OCI-M1 (cell line): ENCODE measurements at regions not wholly inside any gene's neighbourhood (a gene's known extent, or its start where the extent isn't known, plus 50 kb on each side); places are given as distances from the start of the nearest gene placed in this dataset.
A peak's percentile ranks its signal among the peaks of the same experiment; 100 is the strongest.

ENCODE experiments used
- DNase-seq: peaks from one replicate; lab custom pipeline; 2025; lab: John Stamatoyannopoulos, UW

DNA sequence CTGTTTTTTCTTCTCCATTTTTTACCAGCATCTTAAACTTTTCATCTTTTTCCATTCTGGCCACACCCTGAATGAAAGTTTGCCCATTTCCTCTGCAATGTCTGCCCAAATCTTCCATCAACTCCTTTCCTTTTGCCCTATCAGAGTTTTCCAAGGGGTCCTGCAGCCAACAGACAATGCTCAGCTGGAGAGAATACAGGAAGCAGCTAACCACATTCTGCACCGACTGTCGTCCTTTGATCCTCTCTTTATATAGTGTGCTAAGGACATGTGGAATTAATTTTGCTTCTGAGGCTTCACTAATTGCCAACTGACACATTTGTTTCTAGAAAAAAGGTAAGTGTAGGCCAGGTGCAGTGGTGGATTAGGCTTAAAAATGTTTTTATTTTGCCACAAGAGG, 50.5 kb upstream of the DLX2 start:
- DNase-seq: peak; percentile 13

DNA sequence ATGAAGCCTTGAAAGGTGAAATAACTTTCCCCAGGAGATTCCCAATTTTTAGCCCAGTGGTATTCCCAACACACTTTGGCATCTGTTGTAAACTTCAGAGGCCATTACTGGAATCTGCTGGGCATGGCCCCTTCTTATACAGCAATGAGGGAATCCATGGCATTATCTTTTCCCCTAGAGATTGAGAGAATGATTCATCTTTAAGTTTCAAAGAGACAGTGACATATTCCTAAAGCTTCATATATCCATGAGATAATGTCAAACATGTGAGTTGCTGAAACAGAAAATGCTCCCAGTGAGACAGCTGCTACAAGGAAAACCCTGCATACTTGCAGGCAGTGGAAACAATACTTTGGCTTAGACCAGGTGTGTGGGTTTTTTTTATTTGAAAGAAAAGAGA, 51.1 kb upstream of the DLX2 start:
- no peak for DNase-seq

DNA sequence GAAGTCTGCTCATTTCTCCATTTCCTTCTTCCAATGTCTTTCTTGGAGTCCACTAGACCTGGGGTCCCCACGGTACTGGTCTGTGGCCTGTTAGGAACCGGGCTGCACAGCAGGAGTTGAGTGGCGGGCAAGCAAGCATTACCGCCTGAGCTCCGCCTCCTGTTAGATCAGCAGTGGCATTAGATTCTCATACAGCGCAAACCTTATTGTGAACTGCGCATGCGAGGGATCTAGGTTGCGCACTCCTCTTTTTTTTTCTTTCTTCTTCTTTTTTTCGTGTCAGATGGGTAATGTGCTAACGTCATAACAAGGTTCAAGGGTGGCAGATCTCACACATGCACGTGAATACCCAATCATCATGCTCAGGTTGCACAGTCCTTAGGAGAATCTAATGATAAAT, 53.1 kb upstream of the DLX2 start:
- DNase-seq: no peak

DNA sequence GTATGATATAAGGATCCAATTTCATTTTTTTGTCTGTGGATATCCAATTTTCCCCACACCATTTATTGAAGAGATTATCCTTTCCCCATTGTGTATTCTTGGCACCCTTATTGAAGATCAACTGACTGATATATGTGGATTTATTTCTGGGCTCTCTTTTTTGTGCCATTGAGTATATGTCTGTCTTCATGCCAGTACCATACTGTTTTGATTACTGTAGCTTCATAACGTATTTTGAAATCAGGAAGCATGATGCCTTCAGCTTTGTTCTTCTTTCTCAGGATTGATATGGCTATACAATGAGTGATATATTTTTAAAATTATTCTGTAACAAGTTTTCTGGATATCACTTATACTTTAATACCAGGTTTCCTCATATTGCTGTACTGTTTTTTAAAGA, 58.1 kb upstream of the DLX2 start:
- DNase-seq: no peak

DNA sequence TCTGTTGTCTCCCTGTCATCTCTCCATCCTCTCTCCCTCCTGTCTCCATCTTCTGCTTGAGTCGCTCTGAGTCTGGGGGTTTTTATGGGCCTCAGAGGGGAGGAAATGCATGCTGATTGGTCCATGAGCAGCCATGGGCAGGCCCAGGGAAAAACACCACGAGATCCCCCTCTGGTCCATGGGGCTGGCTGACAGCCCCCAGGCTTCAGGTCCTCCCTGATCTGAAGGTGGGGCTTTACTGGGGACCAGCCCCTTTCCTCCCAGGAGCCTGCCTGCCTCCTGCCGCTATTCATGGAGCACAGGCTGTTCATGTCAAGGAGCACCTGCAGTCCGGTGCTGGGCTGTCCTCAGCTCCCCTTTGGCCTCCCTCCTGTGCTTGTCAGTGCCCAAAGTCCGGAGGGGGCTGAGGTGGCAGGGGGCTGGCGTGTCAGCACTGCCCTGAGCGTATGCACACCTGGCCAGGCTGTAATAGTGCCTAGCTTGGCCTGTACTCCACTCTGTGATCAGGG, 59.6 kb upstream of the DLX2 start:
- DNase-seq: no peak

DNA sequence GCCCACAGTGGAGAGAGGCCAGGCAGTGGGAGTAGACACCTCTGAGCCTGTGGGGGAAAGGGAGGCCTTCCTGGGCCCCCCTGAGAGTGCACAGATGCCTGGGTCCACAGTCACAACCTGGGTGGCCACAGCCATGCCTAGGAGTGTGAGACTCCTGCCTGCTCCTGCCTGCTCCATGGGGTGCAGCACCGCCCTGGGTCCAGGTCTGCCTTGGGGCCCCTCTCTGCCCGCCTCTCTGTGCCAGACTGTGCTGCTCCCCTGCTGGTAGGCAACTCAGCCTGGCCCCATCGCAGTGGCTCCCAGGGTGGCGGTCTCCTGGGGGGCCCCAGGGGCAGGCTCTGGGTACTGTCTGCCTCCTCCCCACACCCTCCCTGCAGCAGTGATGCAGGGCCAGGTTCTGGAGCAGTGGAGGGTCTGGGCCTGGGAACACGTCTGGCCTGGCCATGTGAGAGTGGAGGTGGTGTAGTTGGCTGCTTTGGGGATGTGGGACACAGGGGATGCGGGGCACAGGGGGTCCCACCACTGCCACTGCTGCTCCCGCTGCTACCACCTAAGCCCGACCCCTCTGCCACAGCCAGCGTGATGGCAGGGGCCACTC, 60.1 kb upstream of the DLX2 start:
- no peak for DNase-seq

DNA sequence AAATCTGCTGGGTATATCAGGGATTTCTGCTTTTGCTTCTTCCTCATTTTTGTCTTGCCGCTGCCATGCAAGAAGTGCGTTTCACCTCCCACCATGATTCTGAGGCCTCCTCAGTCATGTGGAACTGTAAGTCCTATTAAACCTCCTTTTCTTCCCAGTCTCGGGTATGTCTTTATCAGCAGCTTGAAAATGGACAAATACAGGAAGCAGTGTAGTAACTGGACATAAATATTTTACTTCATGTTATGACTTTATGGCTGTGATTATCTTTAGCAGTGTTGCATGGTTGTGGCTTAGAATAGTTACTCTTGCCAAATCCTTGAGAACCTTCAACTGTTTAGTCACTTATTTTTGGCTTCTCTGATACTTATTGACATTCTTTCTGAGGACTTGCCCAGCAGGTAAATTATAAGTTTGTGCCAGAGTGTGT, 66.2 kb upstream of the DLX2 start:
- peak; percentile 34 for DNase-seq

DNA sequence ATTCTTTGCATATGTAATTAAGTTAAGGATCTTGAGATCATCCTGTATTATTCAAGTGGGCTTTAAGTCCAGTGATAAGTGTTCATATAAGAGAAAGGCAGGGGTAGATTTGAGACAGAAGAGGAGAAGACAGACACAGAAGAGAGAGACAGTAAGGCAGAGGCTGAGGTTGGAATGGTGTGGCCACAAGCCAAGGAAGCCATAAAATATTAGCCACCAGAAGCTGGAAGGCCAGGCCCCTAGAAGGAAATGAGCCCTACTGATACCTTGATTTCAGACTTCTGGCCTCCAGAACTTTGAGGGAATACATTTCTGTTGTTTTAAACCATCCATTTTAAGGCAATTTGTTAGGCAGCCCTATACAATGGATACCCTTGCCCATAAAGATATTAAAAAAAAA, 66.9 kb upstream of the DLX2 start:
- DNase-seq: no peak

DNA sequence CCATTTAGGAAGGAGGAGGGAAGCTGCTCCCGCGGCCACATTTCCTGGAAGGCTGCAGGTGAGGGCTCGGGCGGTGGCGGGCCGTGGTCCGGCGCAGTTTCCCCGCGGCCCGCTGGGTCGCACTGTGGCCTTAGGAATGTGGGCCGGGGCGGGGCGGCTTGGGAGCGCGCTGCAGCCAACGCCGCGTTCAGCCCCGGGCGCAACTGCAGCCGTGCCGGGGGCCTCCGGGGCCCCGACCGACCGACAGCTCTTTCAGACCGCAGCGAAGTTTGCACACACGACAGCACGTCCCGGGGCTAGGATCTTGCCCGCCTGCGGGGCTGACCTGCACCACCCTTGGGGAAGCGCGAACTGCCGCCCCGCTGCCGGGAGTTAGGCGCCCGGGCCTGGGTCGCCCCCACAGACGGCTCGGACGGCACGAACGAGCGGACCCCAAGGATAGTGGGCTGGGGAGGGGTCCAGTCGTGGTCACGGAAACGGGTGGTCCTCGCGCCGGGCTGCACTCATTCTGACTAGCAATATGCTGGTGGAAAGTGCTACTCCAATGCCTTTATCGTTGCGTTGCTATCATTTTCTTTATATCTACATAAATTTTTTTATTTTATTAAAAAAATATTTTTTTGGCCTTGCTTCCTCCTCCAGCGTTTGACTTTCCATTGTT, 69.9 kb upstream of the DLX2 start:
- DNase-seq: peak; percentile 33

DNA sequence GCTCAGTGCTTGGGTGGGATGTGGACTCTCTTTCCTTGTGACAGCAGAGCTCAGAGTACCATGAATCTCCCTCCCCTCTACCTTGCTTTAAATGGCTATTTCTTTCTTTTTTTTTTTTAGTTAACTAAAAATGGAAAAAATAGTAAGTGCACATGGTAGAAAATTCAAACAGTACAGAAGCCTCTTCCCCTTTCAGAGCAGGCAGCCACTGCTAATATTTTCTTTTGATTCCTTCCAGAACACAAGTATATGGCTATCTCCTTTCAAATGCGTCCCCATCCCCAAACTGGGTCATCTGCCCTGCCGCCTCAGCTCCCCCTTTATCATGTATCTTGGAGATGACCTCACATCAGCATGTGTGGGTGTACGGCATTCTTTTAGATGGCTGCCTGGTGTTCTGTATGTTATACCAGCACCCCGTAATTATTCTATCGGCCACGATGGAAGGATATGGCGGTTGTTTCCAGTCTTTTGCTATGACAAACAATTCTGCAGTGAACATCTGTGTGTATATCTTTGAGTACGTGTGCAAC, 70.5 kb upstream of the DLX2 start:
- no peak for DNase-seq

DNA sequence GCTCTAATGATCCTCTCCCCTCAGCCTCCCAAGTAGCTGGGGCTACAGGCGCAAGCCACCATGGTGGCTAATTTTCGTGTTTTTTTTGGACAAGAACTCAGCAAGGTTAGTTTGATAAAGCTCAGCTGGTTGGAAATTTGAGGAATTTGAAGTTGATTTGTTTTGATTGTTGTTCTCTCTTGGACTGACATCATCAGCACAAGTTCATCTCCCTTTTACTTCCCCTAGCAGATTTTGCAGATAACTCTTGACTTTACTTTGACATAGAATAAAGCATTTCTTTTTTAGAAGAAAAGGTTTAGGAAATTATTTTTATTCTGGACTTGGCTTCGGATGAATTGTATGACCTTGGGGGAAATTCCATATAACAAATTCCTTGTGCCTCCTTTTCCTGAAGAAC, 74.9 kb upstream of the DLX2 start:
- no peak for DNase-seq

DNA sequence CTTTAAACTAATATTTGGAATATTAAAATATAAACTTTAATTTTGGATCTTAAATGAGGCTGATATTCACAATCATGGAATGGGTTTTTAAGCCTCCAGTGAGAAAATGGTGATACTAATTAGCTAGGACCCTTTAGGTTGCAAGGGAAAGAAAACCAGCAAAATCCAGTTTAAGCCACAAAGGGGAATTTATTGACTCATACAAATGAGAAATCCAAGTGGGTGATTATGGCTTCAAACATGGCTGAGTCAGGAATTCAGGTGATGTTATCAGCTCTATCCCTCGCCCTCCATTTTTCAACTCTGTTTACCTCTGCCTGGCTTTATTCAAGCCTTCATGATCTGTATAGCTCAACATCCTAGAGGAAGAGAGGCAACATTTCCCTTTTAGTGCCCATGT, 75.3 kb upstream of the DLX2 start:
- no peak for DNase-seq

DNA sequence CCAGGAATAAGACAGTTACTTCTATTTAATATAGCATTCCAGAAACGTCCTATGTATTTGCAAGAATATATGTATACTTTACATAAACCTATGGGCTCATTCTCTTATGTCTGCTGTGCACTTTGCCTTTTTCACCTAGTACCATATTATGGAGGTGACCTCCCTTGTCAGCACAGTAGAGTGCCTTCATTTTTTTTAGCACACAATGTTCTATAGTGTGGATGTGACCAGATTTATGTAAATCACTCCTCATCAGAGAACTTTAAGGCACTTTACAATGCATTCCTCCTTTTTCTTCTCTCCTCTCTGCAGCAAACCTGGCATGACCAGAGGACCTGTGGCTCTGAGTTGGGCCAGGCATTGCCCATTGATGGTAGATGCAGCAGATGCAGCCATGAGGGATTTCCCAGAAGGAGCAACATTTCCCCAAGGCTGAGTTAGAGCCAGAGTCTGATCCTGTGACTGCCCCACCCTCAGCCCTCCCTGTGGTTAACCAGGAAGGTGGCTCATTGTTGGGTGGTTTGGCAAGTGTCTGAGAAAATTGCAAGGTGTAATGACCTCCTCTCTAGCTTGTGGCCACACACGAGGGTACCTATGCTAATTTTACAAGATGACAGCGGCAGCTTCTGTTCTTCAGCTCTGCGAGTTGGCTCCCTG, 76.5 kb upstream of the DLX2 start:
- no peak for DNase-seq

DNA sequence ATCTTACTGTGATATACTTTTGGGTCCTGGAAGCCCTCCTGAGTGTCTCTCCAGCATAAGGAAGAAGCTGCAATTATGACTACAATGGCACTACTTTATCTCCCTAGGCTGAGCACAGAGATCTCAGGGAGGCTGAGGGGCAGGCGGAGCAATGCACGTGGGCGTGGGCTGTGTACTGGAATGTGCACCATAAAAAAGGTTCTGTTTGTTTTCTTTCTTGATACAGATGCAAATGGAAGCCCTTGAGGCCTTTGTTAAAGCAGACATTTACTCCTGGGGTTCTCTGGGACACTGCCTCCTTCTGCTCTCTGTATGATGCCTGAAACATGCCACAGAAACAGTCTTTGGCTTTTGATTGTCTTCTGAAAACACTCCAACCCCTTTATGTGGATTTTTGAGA, 79.1 kb upstream of the DLX2 start:
- DNase-seq: no peak

DNA sequence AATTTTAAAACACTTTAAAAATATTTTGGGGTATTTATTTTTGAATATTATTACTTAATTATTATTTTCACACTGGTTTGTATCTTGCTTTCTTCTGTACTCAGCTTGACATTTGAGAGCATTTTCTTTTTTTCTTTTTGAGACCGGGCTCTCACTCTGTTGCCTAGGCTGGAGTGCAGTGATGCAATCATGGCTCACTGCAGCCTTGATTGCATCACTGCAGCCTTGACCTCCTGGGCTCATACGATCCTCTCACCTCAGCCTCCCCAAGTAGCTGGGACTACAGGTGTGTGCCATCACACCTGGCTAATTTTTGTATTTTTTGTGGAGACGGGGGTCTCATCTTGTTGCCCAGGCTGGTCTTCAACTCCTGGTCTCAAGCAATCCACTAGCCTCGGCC, 79.9 kb upstream of the DLX2 start:
- no peak for DNase-seq

DNA sequence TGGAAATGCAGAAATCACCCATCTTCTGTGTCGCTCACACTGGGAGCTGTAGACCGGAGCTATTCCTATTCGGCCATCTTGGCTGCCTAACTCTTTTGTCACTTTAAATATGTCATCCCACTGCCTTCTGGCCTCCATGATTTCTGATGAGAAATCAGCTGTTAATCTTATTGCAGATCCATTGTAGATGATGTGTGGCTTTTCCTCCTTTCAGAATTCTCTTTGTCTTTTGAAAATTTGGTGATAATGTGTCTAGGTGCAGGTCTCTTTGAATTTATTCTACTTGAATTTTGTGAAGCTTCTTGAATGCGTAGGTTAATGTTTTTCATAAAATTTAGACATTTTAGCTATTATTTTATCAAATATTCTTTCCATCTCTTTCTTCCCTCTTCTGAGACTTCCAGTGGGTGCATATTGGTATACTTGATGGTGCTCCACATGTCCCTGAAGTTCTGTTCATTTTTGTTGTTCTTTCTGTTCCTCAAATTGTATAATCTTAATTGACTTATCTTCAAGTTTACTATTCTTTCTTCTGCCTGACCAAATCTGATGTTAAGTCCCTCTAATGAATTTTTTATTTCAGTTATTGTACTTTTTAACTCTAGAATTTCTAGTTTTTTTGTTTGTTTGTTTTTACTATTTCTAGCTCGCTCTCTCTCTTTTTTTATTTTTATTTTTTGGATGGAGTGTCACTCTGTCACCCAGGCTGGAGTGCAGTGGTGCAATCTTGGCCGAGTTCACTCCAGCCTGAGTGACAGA, 90.8 kb upstream of the DLX2 start:
- no peak for DNase-seq

DNA sequence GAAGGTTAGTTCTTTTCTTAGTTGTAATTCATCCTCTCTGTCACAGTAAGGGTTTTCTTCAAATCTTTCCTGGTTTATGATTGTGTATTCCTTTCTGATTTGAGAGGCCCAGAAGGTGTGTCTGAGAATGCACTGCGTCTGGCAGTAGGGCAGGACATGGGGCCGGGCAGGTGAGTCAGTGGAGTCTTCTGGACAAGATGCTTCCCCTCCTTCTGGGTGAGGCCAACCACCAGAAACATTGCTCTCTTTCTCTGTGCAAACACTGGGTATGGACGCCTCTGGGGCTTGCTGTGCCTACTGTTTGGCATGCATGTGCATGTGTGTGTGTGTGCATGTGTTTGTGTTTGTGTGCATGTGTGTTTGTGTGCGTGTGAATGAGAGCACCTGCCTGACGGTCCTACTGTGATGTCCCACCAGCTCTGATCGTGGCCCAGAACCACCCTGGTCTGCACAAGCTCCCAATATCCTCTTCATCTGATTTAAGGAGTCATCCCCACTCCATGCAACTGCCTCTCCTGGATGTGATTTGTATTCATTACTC, 93.2 kb upstream of the DLX2 start:
- DNase-seq: no peak

DNA sequence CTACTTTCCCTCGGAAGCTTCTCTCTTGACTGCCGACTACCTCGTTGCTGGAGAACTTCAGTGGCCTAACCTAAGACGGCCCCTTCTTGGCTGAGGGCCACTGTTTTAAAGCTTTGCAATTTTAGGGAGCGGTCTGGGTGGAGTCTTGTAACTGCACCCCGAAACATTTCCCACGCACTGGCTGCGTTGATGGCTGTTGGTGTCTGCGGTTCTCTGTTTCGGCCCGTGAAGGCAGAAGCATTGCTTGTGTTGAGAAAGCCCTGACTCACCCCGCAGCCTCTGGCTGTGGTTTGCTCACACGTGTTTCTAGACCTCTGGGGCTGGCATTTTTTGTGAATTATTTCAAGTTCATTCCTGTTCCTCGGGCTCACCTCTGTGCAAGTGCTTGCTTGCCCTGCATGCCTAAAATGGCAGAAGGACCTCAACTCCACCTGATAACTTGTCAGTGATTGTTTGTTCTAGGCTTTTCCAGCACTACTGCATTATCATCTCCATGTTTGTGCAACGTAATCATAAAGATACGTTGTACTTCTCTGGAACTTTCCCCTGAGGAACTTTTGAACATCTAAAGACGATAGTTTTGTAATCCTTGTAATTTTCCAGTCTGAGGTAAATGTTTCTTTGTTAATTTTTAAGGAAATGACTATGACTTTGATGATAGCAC, 94.2 kb upstream of the DLX2 start:
- no peak for DNase-seq

DNA sequence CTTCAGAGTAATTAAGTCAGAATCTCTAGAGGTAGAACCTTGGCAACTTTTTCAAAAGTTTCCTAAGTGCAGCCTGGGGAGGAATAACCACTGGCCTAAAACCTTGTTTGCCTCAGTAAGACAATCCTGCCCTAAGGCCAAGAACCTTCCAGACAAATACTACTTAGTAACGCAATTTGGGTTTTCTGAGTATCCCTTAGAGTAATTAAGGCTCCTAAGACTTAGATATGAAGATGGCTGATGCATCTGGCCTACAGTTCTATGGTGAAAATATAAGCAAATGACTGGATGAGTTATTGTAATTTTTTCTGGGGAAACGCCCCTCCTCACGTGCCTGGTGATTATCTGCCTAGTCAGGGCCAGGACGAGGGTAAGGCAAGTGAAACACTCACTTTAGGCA, 95.7 kb upstream of the DLX2 start:
- DNase-seq: no peak

DNA sequence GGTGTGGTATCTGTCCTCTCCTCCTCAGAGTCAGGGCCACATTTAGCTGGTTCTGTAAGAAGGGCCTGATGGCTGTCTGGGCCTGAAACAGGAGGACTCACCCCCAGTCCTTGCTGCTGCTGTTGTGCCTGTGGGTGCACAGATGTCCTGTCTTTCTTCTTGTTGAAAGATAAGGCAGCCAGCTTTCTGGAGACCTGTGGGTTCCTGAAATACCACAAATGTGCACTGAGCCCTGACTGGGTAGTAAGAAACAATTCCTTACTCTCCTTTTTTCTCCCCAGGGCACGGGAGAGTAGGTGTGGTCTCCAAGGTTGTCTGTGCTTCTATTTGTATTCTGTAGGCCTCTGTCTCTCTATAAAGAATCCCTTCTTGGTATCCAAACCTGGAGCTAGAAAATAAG, 96.2 kb upstream of the DLX2 start:
- DNase-seq: no peak

DNA sequence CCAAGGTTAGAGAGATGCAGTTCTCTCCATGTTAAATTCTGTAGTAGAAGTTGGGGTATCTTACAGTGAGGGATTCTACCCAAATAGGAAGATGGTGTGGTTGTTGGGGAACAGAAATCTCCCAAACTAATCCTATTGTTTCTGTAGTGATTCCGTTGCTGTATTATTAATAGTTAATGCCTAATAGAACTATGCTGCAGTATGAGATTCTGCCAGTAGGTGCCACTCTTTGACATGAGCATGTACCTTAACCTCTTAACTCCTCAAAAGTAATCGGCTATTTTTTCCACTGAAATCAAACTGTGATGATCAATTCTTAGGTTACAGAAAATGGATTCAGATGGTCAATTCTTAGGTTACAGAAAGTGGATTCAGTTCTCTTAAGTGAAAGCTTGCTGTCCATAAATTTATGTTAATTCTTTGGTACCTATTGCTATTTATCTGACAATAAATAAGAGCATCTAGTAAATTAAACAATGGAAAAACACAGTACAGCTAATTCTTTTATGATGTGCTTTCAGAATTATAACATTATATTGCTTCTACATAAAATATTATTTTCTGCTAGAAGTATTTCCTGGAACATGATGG, 97.9 kb upstream of the DLX2 start:
- DNase-seq: peak; percentile 40
